ENCODE measurements at regions not wholly inside any gene's neighbourhood (a gene's known extent, or its start where the extent isn't known, plus 50 kb on each side); places are given as distances from the start of the nearest gene placed in this dataset.

DNA sequence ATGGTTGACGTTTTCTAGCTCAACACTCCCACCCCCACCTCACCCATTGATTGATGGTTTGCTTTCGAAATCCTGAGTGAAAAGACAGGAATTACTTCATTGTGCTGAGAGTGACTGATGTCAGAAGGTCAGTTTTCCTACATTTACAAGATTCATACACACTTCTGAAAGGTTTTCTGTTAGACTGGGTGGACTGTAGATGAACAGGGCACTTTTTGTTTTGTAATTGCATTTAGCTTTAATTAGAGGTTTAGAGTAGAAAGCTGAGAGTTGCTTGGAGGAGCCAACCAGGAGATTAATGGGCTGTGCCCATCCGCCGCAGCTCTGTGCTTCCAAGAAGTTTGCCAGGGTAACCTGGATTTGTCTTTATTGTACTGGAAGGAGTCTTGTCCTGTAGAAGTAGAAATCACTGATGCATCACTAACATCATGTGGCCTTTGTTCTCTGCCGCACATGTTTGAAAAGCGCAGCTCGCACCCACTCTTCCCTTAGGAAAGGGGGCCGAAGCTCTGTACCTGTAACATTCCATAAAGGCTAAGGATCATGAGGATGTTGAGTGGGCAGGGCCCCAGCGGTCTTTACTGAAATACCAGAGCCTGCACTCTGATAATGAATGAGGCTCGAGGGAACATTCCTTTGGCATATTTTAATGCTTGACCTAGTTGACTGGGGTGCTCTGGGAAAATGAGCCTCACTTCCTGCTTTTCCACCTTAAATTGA lies 267.6 kb upstream of the DMRT1 start:
- no peaks in the 10 kb centered on the region for H4K20me1 ChIP-seq (ENCODE audit: insufficient read depth, low read length)
- H3K36me3 ChIP-seq (ENCODE audit: insufficient read depth, low read length) = peaks cover 53% of the 10 kb centered on the region
- peaks cover 94% of the 10 kb centered on the region for H3K79me2 ChIP-seq (ENCODE audit: insufficient read depth, low read depth, low read length)
- no peak overlapping the region for H3K27ac ChIP-seq (ENCODE audit: low read depth, low read length, poor library complexity, severe bottlenecking)
- H2AFZ ChIP-seq (ENCODE audit: low read length) = no peak overlapping the region
- ChIA-PET POLR2A (interaction anchor here (0.5 to 2.2 kb wide), 9 partner anchors 9 to 120 kb away, joined by 3 to 14 read pairs (median 3); no protein-coding TSS in a partner anchor), CTCF (ENCODE audit: unreplicated experiment) (no interaction called here)
- no TSS peak for BruUV-seq (replicated peaks)
- H3K9me2 ChIP-seq (ENCODE audit: insufficient read depth, low read length) = no peaks in the 10 kb centered on the region
- H3K9me3 ChIP-seq (ENCODE audit: low read length) = no peaks in the 10 kb centered on the region
- no peak overlapping the region for H3K4me3 ChIP-seq (ENCODE audit: low read depth, low read length, poor library complexity, severe bottlenecking)
- H3K4me1 ChIP-seq (ENCODE audit: insufficient read depth, low read length, poor library complexity, severe bottlenecking) = peaks cover 65% of the 10 kb centered on the region
- intact Hi-C loops (cut with micrococcal nuclease; ENCODE audit: unreplicated experiment) = no loop called here
- H3K4me2 ChIP-seq (ENCODE audit: low read length) = 0 out of 2 replicates have a peak overlapping the region, but pooled peaks have one; percentile 2
- TF ChIP-seq EZH2phosphoT487 (IDR thresholded peaks at IDR 0.05; ENCODE audit: borderline replicate concordance, low read depth, low read length) = no peak
- TF ChIP-seq CTCF (conservative IDR thresholded peaks at IDR 0.05; ENCODE audit: low read length) = no peak
- no peak for DNase-seq (ENCODE audit: low spot score)

DNA sequence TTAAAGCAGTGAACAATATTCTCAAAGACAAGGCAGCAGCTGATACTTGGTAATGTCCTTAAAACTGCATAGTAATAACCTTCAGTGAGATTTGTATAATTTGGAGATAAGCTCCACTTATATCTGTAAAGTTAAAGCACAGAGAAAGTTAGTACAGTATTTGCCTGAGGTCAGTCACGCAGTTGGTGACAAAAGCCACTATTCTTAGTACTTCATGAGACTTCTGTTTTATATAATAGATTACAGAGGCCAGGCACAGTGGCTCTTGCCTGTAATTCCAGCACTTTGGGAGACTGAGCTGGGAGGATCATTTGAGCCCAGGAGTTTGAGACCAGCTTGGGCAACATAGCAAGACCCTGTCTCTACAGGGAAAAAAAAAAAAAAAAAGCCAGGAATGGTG lies 266.4 kb upstream of the DMRT1 start:
- Histone ChIP-seq H3K4me3 (ENCODE audit: low read depth, low read length, poor library complexity, severe bottlenecking) (no peak overlapping the region), H3K4me2 (ENCODE audit: low read length) (0 out of 2 replicates have a peak overlapping the region, but pooled peaks have one; percentile 5), H3K9me2 (ENCODE audit: insufficient read depth, low read length) (no peaks in the 10 kb centered on the region), H3K36me3 (ENCODE audit: insufficient read depth, low read length) (peaks cover 64% of the 10 kb centered on the region), H3K9me3 (ENCODE audit: low read length) (no peaks in the 10 kb centered on the region), H3K4me1 (ENCODE audit: insufficient read depth, low read length, poor library complexity, severe bottlenecking) (peaks cover 52% of the 10 kb centered on the region), H4K20me1 (ENCODE audit: insufficient read depth, low read length) (no peaks in the 10 kb centered on the region), H3K79me2 (ENCODE audit: insufficient read depth, low read depth, low read length) (peaks cover 87% of the 10 kb centered on the region), H3K27ac (ENCODE audit: low read depth, low read length, poor library complexity, severe bottlenecking) (no peak overlapping the region), H2AFZ (ENCODE audit: low read length) (no peak overlapping the region)
- ChIA-PET CTCF (ENCODE audit: unreplicated experiment) (interaction anchor here (0.6 kb wide), 1 partner anchor 1263 kb away, joined by 3 read pairs; no protein-coding TSS in a partner anchor), POLR2A (interaction anchor here (1.1 to 1.4 kb wide), 3 partner anchors 13 to 174 kb away, joined by 3 to 6 read pairs (median 3); no protein-coding TSS in a partner anchor)
- no TSS peak for BruUV-seq (replicated peaks)
- intact Hi-C loops (cut with micrococcal nuclease; ENCODE audit: unreplicated experiment) = no loop called here
- DNase-seq (ENCODE audit: low spot score) = no peak
- no peak for TF ChIP-seq CTCF (conservative IDR thresholded peaks at IDR 0.05; ENCODE audit: low read length)
- no peak for TF ChIP-seq EZH2phosphoT487 (IDR thresholded peaks at IDR 0.05; ENCODE audit: borderline replicate concordance, low read depth, low read length)

All from OCI-LY7 (cell line).